H9 (cell line): ENCODE measurements at regions not wholly inside any gene's neighbourhood (a gene's known extent, or its start where the extent isn't known, plus 50 kb on each side); places are given as distances from the start of the nearest gene placed in this dataset.

Experiments
- DNase-seq: peaks from one replicate; pipeline ENCODE4 v3.0.0-alpha.2; 2017
- H2AFZ ChIP-seq: one replicate; pipeline ENCODE4 v1.6.1; 2013; ENCODE audit warnings: mild to moderate bottlenecking, low read length, control low read depth, moderate library complexity
- H2AK5ac ChIP-seq: 2 replicates; pipeline ENCODE4 v1.6.1; 2013; ENCODE audit warnings: low read length, control low read depth, mixed read lengths; ENCODE audit not compliant: insufficient read length
- H2BK120ac ChIP-seq: one replicate; pipeline ENCODE4 v1.6.1; 2013; ENCODE audit warnings: low read depth, mild to moderate bottlenecking, low read length, control low read depth, inconsistent platforms; ENCODE audit not compliant: poor library complexity, severe bottlenecking
- H2BK12ac ChIP-seq: 2 replicates; pipeline ENCODE4 v1.6.1; 2013; ENCODE audit warnings: low read length, control low read depth, mixed read lengths, low read depth; ENCODE audit not compliant: insufficient read length
- H2BK15ac ChIP-seq: 2 replicates; pipeline ENCODE4 v1.6.1; 2013; ENCODE audit warnings: low read depth, low read length, control low read depth
- H2BK20ac ChIP-seq: one replicate; pipeline ENCODE4 v1.6.1; 2013; ENCODE audit warnings: low read depth, mild to moderate bottlenecking, low read length, control low read depth, inconsistent platforms; ENCODE audit not compliant: poor library complexity, severe bottlenecking
- H2BK5ac ChIP-seq: 2 replicates; pipeline ENCODE4 v1.6.1; 2013; ENCODE audit warnings: low read length, control low read depth, mixed read lengths; ENCODE audit not compliant: insufficient read length
- H3K14ac ChIP-seq: 2 replicates; pipeline ENCODE4 v1.6.1; 2013; ENCODE audit warnings: low read length, control low read depth; ENCODE audit not compliant: insufficient read depth
- H3K18ac ChIP-seq: 2 replicates; pipeline ENCODE4 v1.6.1; 2013; ENCODE audit warnings: low read depth, mild to moderate bottlenecking, mixed read lengths, low read length, control low read depth; ENCODE audit not compliant: insufficient read length
- H3K23ac ChIP-seq: 2 replicates; pipeline ENCODE4 v1.6.1; 2013; ENCODE audit warnings: low read length, control low read depth, mixed read lengths, low read depth; ENCODE audit not compliant: insufficient read length
- H3K23me2 ChIP-seq: 2 replicates; pipeline ENCODE4 v1.6.1; 2013; ENCODE audit warnings: low read depth, mild to moderate bottlenecking, mixed read lengths, low read length, control low read depth; ENCODE audit not compliant: insufficient read length, poor library complexity, severe bottlenecking
- H3K27ac ChIP-seq: 2 replicates; pipeline ENCODE4 v1.5.1; 2013; ENCODE audit warnings: low read length, control low read depth, mixed read lengths, low read depth; ENCODE audit not compliant: insufficient read length
- H3K27me3 ChIP-seq: 2 replicates; pipeline ENCODE4 v1.6.1; 2013; ENCODE audit warnings: low read length, control low read depth, inconsistent platforms; ENCODE audit not compliant: insufficient read depth
- H3K4ac ChIP-seq: 2 replicates; pipeline ENCODE4 v1.6.1; 2013; ENCODE audit warnings: low read depth, mild to moderate bottlenecking, control low read depth, inconsistent platforms, low read length, moderate library complexity
- H3K4me1 ChIP-seq: 2 replicates; pipeline ENCODE4 v1.6.1; 2013; ENCODE audit warnings: low read length, control low read depth, inconsistent platforms; ENCODE audit not compliant: insufficient read depth
- H3K4me2 ChIP-seq: 2 replicates; pipeline ENCODE4 v1.6.1; 2013; ENCODE audit warnings: low read length, control low read depth, mixed read lengths; ENCODE audit not compliant: insufficient read length, insufficient read depth
- H3K56ac ChIP-seq: 2 replicates; pipeline ENCODE4 v1.6.1; 2013; ENCODE audit warnings: low read depth, mild to moderate bottlenecking, mixed read lengths, low read length, control low read depth; ENCODE audit not compliant: insufficient read length
- H3K79me1 ChIP-seq: 2 replicates; pipeline ENCODE4 v1.6.1; 2013; ENCODE audit warnings: low read depth, mild to moderate bottlenecking, moderate library complexity, low read length, control low read depth, inconsistent platforms; ENCODE audit not compliant: insufficient read depth, poor library complexity, severe bottlenecking
- H3K79me2 ChIP-seq: 2 replicates; pipeline ENCODE4 v1.6.1; 2013; ENCODE audit warnings: low read length, control low read depth, inconsistent platforms; ENCODE audit not compliant: insufficient read depth
- H3K9ac ChIP-seq: 2 replicates; pipeline ENCODE4 v1.6.1; 2013; ENCODE audit warnings: low read length, control low read depth, mixed read lengths; ENCODE audit not compliant: insufficient read length; ENCODE audit errors: extremely low read depth
- H3K9me3 ChIP-seq: one replicate; pipeline ENCODE4 v1.6.1; 2013; ENCODE audit warnings: low read depth, low read length, inconsistent platforms; ENCODE audit not compliant: control insufficient read depth
- H3T11ph ChIP-seq: one replicate; pipeline ENCODE4 v1.6.1; 2013; ENCODE audit warnings: mild to moderate bottlenecking, low read length, control low read depth, inconsistent platforms
- H4K20me1 ChIP-seq: one replicate; pipeline ENCODE4 v1.6.1; 2013; ENCODE audit not compliant: control insufficient read depth, insufficient read length, insufficient read depth
- H4K5ac ChIP-seq: 2 replicates; pipeline ENCODE4 v1.6.1; 2013; ENCODE audit warnings: low read depth, mild to moderate bottlenecking, mixed read lengths, low read length, control low read depth; ENCODE audit not compliant: insufficient read length
- H4K8ac ChIP-seq: replicated peaks from 2 replicates; pipeline ENCODE4 v1.6.1; 2013; ENCODE audit warnings: low read length, control low read depth, mixed read lengths, low read depth; ENCODE audit not compliant: insufficient read length
- H4K91ac ChIP-seq: 2 replicates; pipeline ENCODE4 v1.6.1; 2013; ENCODE audit warnings: low read depth, mild to moderate bottlenecking, moderate library complexity, mixed read lengths, low read length, control low read depth; ENCODE audit not compliant: insufficient read length
- H3K27ac Mint-ChIP-seq, 3 experiments: 2 replicates in 2 of 3; 3 replicates in 1 of 3; pipeline ENCODE4 v1.8.0; 2020 to 2021; ENCODE audit warnings: mixed read lengths in 3 of 3, mild to moderate bottlenecking in 1 of 3, moderate library complexity in 1 of 3
- H3K27me3 Mint-ChIP-seq: 2 replicates; pipeline ENCODE4 v1.8.0; 2021; ENCODE audit warnings: low read depth, mild to moderate bottlenecking, moderate library complexity, mixed read lengths
- H3K36me3 Mint-ChIP-seq, 3 experiments: 2 replicates in 2 of 3; 3 replicates in 1 of 3; pipeline ENCODE4 v1.8.0; 2020 to 2021; ENCODE audit warnings: low read depth in 3 of 3, mixed read lengths in 3 of 3; ENCODE audit not compliant: insufficient read depth in 1 of 3
- H3K4me1 Mint-ChIP-seq, 2 experiments: 2 replicates each; pipeline ENCODE4 v1.8.0; 2020; ENCODE audit warnings: mixed read lengths in 2 of 2
- H3K4me3 Mint-ChIP-seq, 2 experiments: 2 replicates in 1 of 2; 3 replicates in 1 of 2; pipeline ENCODE4 v1.8.0; 2020 to 2021; ENCODE audit warnings: mild to moderate bottlenecking in 2 of 2, mixed read lengths in 2 of 2, moderate library complexity in 1 of 2
- H3K9me3 Mint-ChIP-seq, 2 experiments: 2 replicates in 1 of 2; 3 replicates in 1 of 2; pipeline ENCODE4 v1.8.0; 2020; ENCODE audit warnings: mild to moderate bottlenecking in 2 of 2, mixed read lengths in 2 of 2, moderate library complexity in 1 of 2
- CTCF ChIP-seq: fragments of 200-600 bp; sonication (generic); conservative IDR thresholded peaks from 3 replicates; pipeline ENCODE4 v1.8.0; 2021; ENCODE audit warnings: antibody characterized with exemption, mild to moderate bottlenecking
- WGBS: extraction: QIAGEN DNeasy Blood & Tissue Kit; methylation state at CpG from one replicate; pipeline ENCODE4 v1.1.7; 2013; ENCODE audit warnings: missing lambda C conversion rate, low lambda C conversion rate, mixed read lengths; ENCODE audit not compliant: insufficient read length; ENCODE audit errors: extremely low coverage; 5-methylcytosine and 5-hydroxymethylcytosine counted together

- no peak overlapping the region for H3K18ac ChIP-seq
- no peak overlapping the region for H3K4me2 ChIP-seq
- H3K79me2 ChIP-seq, result no peaks in the 10 kb centered on the region
- no peaks in the 10 kb centered on the region for H3K79me1 ChIP-seq
- H2BK5ac ChIP-seq, result no peak overlapping the region
- H4K91ac ChIP-seq, result no peak overlapping the region
- H4K5ac ChIP-seq, result no peak overlapping the region
- no peak overlapping the region for H3K9ac ChIP-seq
- H3K4ac ChIP-seq, result no peak overlapping the region
- H3T11ph ChIP-seq, result no peak overlapping the region
- H2BK12ac ChIP-seq, result no peak overlapping the region
- no peak for DNase-seq
- no peaks in the 10 kb centered on the region for H3K27me3 ChIP-seq
- no peak overlapping the region for H4K8ac ChIP-seq
- H2BK20ac ChIP-seq, result no peak overlapping the region
- no peak overlapping the region for H2BK15ac ChIP-seq
- H3K27ac ChIP-seq, result no peak overlapping the region
- no peak overlapping the region for H3K23ac ChIP-seq
- Mint-ChIP-seq H3K27me3 (peaks cover 3% of the 10 kb centered on the region), H3K27ac (no peak overlapping the region; a peak in 1 of 7 replicates), H3K4me1 (no peaks in the 10 kb centered on the region), H3K36me3 (no peaks in the 10 kb centered on the region; a peak in 2 of 7 replicates), H3K9me3 (peaks cover 5 to 11% of the 10 kb centered on the region in 2 experiments; a peak in 4 of 5 replicates), H3K4me3 (no peak overlapping the region)
- no CpG with 5 or more reads among the region's 7 CpGs for WGBS
- no peaks in the 10 kb centered on the region for H3K9me3 ChIP-seq
- no peak overlapping the region for H2BK120ac ChIP-seq
- no peak overlapping the region for H2AFZ ChIP-seq
- H3K14ac ChIP-seq, result no peak overlapping the region
- no peak for TF ChIP-seq CTCF
- H3K23me2 ChIP-seq, result no peaks in the 10 kb centered on the region
- no peak overlapping the region for H2AK5ac ChIP-seq
- H3K56ac ChIP-seq, result no peak overlapping the region
- H3K4me1 ChIP-seq, result no peaks in the 10 kb centered on the region
- no peaks in the 10 kb centered on the region for H4K20me1 ChIP-seq
Measured at GRCh38 chr7:156031679-156032478, 219.6 kb upstream of the SHH start.
